ENCODE measurements at regions not wholly inside any gene's neighbourhood (a gene's known extent, or its start where the extent isn't known, plus 50 kb on each side); places are given as distances from the start of the nearest gene placed in this dataset.

DNA sequence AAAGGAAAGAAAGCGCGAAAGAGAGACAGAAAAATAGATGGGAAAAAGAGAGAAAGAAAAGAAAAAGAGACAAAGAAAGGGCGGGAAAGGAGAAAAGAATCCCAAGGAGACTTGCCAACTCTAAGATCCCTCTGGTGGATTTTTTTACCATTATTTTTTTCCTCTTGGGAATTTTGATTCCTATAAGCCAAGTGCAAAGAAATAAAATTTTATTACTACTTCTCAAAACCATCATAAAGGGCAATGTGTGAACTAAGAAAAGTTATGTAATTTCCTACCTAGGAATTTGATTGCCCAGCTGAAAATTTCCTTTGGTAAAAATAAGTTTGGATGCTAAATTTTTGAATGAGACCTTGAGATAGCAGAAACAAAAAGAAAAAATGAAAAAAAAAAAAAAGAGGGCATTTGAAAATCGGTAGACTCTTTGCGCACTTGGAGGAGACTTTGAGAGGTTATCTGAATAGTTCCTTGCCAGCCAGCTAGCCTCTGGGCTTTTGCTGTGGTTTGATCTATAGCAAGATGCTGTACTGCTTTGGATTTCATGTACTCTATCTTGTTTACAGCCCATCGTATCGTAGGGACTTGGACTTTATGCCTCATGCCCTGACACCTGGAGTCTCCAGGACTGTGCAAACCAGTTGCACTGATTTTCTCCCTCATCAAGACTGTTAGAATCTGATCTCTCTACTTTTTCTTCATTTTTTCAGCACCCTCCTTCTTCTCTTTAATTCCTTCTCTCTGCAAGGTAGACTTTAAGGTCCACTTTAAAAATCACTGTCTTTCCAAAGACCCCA is 535.4 kb upstream of the MKI67 start:
- TF ChIP-seq POLR2A (conservative IDR thresholded peaks at IDR 0.05): no peak
- no peak for TF ChIP-seq POLR2H (tag; IDR thresholded peaks at IDR 0.05; ENCODE audit: low read depth)
- TF ChIP-seq, protein P1, sequence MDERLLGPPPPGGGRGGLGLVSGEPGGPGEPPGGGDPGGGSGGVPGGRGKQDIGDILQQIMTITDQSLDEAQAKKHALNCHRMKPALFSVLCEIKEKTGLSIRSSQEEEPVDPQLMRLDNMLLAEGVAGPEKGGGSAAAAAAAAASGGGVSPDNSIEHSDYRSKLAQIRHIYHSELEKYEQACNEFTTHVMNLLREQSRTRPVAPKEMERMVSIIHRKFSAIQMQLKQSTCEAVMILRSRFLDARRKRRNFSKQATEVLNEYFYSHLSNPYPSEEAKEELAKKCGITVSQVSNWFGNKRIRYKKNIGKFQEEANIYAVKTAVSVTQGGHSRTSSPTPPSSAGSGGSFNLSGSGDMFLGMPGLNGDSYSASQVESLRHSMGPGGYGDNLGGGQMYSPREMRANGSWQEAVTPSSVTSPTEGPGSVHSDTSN (CRISPR knock-in tag; IDR thresholded peaks at IDR 0.05; ENCODE audit: low read depth): no peak
- TF ChIP-seq, protein P1 (tag; conservative IDR thresholded peaks at IDR 0.05; ENCODE audit: low read depth): no peak

Measured in K562 (cell line).